AG08395 (cell line): ENCODE measurements at regions not wholly inside any gene's neighbourhood (a gene's known extent, or its start where the extent isn't known, plus 50 kb on each side); places are given as distances from the start of the nearest gene placed in this dataset.
"Not testable (repeated sequence)": the region's sequence is repeated elsewhere in the genome, so short reads cannot be mapped to it uniquely, and the experiment has no call there.

Experiments
- DNase-seq: peaks from one replicate; pipeline ENCODE4 v3.0.0; 2012; ENCODE audit warnings: mixed read lengths, low spot score

DNA sequence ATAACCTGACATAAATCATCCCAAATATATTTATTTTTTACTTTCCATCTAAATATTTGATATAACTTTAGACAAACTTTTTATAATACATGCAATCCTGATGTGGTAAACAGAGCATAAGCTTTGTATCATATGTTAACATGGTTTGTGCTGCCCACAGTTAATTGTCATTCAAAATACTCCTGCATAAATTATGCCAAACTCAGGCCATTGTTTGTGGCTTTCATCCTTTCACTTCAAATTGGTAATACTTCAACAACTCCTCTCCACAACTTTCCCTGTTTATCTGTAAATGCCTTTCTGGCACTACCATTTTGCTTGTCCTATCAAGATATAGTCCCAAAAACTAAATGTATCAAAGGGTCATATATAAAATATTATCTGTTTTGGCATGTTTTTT lies 586.7 kb downstream of the HINT1 start:
- no peak for DNase-seq

DNA sequence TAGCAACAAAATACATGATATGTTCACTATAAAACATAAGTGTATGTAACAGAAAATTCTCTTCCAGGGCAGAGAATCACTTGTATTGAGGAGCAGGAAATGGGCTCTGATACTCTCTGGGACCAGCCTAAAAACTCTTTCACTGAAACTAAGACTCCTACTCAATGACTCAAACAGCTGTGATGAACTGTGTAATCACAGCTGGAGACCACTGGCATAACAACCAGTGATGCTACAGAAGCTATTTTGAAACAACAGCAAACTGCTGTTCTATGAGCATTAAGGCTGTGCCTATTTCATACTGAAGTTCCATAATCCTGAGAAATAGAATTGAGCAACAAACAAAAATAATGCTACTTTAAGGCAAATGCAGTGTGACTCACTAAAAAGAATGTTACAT lies 594.0 kb downstream of the HINT1 start:
- peak; percentile 3 for DNase-seq

DNA sequence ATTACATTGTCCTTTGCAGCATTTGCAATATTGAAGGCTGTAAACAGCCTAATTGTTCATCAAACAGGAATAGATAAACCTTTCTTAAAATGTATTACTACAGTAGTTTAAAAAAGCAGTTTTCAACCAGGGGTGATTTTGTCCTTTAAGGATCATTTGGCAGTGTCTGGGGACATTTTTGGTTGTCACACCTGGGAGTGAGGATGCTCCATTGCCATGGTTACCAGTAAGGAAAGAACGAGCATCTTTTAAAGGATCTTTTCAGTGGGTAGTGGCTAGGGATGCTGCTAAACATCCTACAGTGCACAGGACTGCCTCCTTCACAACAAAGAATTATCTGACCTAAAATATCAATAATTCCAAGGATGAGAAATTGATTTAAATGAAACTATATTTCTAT lies 596.3 kb downstream of the HINT1 start:
- DNase-seq, result no peak

DNA sequence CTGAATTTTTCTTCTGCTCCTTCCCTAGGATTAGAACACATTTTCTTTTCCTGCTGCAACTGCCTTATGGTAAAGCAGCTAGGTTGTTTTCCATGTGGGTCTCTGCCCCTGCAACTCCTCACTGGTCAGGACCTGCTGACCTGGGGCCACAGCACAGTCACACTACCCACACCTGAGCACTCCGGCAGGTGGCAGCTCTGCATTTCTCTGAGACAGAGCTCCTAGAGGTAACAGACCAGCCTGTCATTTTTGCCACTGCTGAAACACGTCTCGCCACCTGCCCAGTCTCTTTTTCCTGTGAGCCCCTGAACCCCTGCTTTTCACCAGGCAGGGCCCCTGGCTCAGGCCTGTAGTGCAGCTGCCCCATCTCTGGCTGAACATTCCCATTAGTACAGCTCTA lies 609.6 kb downstream of the HINT1 start:
- no peak for DNase-seq

DNA sequence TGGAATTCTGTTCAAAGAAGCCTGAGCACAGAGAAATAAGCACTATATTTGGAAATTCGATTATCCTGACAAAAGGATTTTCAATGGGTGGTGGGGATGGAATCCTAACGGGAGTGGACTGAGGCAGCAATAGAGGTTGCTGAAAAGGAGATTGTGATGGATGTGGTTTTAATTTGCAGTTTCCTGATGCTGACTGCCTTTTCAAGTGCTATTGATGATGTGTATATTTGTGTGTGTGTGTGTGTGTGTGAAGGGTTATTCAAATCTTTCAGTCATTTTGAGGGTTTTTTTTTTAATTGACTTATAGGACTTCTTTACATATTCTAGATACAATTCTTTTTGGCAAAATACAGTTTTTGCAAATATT lies 614.5 kb downstream of the HINT1 start:
- DNase-seq, result no peak

DNA sequence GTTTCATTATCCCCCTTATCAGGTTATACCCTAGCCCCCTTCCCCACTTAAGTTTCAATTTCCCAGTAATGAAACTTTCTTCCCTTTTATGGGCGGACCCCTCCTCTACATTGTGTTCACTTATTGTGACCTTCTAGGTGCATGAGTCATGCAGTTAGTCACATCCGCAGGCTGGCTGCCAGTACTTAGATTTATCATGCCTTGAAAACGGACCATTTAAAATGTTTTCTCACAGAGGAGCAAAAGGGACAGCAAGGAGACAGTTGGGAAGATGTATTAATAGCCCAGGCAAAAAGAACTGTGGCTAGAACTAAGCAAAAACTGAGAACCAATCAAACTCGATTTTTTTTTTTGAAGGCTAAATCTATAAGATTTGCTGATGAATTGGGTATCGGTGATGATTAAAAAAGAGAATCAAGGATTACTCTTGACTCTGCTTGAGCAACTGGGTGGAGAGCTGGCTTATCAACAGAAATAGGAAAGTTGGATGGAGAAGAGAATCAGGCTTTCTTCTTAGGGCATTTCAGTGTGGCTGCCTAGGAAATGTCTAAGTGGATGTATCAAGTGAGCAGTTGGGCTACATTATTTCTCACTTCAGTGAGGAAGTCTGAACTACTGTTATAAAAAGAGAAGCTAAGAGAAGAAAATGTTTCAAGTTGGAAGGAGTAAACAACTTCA lies 615.0 kb downstream of the HINT1 start:
- DNase-seq, result no peak

DNA sequence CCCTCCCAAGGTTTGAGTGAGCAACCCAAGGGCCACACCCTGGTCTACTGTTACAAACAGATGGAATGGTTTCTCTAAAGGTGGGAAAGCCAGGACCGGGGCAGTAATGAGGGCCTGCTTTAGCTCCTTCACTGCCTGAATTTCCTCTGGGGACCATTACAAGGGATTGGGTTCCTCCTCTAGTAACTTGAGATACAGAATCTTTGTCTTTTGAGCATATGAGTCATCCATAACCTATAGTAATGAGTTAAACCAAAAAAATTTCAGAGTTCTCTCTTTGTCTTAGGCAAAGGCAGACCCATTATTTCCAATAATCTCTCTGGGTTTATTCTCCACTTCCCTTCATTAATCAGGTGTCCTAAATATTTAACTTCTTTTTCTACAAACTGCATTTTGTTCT lies 618.8 kb downstream of the HINT1 start:
- DNase-seq, result no peak

DNA sequence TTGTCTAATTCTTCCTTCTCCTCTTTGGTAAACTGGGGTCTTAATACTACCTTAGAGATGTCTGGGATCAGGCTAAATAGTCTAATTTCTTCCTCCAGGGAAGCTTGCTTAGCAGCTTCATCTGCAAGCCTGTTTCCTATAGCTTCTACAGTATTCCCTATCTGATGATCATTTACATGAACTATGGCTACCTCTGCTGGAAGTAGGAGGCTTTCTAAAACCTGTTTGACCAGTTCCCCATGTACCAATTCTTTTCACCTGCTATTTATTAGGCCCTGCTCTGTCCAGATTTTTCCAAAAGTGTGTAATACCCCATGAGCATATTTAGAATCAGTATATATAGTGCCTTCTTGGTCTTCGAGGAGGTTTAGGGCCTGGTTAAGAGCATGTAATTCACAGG lies 619.8 kb downstream of the HINT1 start:
- no peak for DNase-seq

DNA sequence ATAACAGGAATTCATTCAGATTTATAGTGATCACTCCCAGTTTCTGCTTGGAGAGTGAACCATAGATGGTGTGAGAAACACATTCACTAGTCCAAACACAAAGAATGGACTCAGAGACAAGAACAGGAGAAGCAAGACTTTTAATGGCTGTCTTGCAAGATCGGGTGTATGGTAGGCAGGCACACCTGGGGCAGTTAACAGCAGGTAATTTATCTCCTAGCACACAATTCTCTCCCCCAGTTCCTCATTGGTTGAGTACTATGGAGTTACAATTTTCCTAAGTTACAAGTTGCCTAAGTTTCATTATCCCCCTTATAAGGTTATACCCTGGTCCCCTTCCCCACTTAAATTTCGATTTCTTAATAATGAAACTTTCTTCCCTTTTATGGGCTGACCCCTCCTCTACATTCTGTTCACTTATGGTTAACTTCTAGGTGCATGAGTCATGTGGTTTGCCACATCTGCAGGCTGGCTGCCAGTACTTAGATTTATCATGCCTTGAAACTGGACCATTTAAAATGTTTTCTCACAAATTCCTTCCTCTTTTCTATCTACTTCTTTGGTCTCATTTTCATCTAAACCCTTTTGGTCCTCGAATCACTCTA lies 623.3 kb downstream of the HINT1 start:
- DNase-seq, result no peak

DNA sequence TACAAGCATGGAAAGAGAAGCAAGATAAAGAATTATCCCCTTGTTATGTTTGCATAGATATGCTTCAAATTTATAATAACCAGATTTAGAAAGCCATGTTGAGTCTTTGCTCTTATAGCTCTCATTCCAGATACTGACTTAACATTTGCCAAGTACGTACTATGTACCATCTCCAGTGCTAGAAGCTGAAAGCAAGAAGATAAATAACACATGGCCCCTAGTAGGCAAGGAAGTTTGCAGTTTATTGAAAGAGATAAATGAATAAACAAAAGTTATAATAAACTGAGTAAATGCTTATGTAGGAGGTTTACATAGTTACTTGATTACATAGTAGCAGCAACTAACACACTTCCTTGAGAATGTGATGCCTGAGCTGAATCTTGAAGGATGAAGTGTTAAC lies 628.4 kb downstream of the HINT1 start:
- no peak for DNase-seq

DNA sequence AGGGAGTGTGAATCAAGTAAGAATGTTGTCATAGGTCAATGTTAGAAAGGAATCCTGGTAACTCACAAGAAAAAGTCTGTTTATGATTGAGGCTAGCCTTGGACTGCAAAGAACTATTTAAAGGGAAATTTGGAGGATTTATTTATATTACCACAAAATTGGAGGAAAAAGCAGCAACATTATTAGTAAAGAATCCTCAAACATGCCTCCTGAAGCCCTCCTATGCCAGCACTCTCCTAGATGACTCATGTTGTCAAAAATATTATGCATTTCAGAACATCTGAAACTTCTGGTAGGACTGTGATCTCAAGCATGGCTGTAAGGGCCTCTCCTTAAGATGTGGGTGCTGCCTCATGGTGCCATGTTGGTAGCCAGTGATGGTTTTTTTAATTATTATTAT lies 628.5 kb downstream of the CHSY3 start:
- peak; percentile 9 for DNase-seq

DNA sequence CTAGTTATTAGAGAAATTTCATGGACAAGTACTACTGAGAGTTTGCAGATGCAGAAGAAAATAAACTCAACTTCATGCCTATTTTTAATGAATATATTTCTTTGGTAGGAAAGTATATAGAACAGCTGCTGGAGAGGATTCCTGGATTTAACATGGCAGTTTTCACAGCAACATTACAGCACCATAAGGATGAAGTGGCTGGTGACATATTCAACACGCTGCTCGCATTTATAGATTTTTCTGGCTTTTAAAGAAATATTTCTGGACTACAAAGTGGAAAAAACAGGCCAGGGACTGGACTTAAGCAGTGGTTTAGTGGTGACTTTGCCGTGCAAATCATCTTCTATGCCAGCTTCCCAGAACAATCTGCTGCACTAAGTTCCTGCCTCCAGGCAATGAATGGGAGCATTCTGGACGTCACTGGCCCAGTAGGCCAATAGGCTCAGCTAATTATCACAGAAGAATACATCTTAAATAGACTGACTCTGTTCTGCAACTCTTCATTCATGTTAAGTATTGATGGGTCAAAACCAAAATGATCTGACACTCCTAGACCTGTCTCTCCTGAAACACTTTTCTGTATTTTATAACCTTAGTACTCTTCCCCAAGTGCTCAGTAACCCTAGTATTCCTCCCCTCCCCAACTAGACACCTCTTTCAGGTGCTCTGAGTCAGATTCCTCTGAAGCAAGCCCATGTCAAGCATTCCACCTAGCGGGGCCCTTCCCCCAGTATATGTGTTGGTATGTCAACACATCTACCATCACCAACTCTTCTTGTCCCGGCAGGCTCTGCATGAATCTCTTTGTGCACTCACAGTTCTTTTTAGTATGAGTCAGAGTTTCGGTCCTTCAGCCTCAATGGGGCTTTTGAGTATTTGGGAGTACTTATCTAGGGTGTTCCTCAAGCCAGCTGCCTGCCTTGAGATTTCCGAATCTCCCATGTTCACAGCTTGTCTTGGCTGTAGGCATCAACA lies 625.5 kb downstream of the CHSY3 start:
- DNase-seq, result no peak

DNA sequence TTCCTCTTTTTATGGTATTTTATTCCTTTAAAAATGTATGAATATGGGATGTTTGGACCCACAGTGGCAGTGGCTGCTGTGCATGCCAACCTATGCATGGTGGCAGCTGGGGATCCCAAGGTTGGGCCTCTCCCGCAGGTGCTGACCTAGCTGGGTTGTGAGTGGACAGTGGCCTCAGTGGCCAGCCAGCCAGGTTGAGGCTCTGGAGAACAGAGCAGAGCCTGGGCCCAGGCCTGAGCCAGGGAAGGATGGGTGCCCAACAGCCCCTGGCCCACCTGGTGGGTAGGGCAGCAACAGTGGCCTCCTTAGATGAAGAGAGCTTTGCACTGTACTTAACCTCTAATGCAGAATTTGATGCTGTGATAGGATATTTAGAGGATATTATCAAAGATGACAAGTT lies 624.8 kb downstream of the CHSY3 start:
- no peak for DNase-seq

DNA sequence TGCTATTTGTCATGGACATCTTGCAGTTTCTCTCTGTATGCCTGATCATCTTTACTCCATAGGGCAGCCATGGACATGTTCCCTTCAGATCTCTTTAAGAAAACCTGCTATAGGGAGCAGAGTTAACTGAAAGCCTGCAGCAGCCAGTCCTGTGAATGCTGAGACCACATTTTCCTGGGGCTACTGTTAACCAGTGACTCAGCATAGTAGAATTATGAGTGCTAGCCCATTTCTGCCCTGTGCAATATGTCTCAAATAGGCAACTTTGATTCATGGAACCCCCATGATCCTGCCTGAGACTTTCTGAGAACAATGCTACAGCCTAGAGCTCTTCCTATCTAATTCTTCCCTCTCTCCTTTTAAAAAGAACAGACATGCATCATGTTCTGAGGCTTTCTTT lies 624.2 kb downstream of the CHSY3 start:
- DNase-seq, result peak; percentile 41

DNA sequence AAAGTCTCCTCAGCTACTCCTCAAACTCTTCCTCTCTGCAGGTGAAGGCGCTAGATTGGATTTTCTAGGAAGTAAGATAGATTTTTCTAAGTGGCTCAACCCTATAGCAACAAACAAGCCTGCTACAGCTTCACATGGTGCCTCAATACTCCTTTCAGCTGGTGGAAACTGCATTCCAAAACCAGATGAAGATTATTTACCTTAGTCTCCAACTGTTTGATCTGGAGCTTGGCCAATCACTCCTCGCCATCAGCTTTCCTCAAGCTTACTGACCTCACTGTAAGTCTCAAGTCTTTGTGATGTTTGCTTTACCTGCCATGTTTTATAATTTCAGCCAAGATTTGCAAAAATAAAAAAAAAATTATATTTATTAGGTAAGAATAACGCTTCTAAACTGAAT lies 622.4 kb downstream of the CHSY3 start:
- DNase-seq, result no peak

DNA sequence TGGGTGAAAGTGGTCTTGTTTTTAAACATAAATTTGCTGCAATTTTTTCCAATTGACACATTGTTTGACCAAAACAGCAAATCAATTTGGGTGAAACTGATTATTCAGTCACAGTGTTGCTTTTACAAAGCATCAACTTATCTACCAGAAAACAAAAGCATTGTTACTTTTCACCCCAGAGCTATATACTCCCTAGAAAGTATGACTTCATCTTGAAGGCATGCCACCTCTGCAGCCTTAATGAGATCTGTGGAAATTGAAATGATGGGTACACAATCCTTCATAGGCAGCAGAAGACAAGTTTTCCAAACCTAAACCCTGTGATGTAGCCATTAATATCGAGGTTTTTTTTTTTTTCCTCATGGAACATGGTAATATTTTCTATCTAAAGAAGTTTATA lies 615.9 kb downstream of the CHSY3 start:
- DNase-seq, result peak; percentile 10

DNA sequence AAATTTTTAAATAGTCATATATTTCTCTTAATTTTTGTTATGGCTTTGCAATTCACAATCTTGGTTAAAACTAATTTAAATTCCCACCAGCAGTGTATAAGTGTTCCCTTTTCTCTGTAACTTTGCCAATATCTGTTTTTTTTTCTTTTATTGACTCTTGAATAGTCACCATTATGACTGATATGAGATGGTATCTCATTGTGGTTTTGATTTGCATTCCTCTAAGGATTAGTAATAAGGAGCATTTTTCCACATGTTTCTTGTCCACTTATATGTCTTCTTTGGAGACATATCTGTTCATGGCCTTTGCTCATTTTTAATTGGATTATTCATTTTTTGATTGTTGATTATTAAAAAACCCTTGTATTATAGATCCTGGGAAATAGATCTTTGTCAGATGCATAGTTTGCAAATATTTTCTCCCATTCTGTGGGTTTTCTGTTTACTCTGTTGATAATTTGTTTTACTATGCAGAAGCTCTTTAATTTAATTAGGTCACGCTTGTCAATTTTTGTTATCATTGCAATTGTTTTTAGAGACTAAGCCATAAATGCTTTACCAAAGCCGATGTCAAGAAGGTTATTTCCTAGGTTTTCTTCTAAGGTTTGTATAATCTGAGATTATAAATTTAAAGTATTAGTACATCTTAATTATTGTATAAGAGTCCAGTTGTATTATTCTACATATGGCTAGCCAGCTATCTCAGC lies 610.9 kb downstream of the CHSY3 start:
- peak; percentile 13 for DNase-seq

DNA sequence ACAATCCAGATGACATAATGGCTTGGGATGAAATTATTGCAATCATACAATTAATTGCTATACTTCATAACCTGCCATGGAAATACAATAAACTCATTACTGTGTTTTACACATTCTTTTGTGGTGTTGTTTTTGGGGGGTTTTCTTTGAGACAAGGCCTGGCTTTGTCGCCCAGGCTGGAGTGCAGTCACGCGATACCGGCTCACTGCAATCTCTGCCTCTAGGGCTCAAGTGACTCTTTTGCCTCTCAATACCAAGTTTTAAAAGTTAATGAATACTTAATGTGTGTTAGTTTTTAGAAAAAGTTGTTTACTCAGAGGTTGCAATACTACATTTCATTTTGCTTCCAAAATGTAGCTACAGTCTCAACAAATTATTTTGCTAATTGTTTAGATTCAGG lies 598.4 kb downstream of the CHSY3 start:
- no peak for DNase-seq

DNA sequence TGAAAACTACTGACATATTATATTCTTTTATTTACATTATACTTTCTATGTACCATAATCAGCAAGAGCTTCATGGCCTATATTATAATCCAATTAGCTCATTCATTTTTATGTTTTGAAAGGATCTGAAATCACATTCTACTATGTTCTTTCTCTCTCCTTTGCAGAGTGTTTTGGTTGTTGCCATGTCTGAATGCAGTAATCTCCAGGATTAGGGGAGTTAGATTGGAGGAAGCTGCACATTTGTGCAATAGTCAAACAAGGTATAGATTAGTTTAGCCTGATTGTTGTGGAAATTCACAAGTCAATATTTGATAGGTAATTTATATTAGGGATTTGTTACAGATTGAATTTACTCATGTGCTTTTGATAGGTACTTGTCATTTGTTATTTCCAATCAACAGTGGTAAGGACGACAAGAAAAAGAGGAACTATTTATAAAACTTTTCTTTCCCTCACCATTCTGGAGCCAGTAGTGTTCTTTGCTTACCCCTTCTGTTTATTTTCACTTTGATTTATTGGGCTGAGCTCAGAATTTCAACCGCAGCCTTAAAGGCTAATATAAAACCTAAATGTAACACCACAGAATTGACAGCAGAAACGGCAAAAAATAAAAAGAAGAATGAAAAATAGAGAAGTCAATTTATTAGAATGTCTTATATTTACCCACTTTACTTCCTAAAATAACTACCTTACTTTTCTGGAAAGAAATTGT lies 597.0 kb downstream of the CHSY3 start:
- no peak for DNase-seq

DNA sequence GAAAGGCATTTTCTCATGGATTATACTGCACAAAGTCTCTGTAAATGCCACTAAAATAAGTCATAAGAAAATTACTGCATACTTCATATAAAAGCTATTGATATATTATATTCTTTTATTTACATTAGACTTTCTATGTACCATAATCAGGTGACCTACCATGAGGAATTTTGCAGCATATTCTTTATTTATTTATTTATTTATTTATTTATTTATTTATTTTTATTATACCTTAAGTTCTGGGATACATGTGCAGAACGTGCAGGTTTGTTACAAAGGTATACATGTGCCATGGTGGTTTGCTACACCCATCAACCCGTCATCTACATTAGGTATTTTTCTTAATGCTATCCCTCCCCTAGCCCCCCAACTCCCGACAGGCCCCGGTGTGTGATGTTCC lies 596.2 kb downstream of the CHSY3 start:
- DNase-seq, result not testable (repeated sequence)

DNA sequence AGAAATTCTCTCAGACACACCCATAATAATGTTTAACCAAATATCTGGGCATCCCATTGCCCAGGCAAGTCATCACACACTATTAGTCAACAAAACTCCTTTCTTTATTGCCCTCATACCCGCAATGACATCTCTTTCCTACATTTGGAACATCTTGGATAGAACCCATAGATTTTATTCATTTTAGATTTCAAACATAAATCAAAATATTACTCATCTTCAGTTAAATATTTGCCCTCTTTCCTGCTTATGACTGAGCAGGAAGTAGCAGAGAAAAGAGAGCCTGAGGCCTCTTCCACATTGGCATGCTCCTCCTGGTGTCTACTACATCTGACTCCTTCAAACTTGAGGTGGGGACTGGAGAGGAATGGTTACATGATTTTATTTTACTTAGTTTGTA lies 592.0 kb downstream of the CHSY3 start:
- DNase-seq, result no peak

DNA sequence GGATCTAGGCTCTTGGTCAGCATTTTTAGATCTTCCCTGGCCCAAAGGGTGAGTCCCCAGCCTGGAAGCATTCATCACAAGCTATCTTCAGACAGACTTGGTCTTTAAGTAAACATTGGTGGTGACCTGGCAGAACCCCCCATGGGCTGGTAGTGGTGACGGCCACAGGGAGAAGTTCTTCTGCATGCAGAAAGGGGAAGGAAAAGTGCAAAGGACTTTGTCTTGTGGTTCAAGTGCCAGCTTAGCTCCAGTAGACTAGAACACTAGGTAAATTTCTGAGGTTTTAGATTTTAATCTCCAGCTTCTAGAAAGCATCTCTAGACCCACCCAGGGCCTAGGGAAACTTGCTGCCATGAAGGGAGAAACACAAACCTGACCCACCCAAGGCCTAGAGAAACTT lies 584.0 kb downstream of the CHSY3 start:
- no peak for DNase-seq
